ENCODE measurements at regions not wholly inside any gene's neighbourhood (a gene's known extent, or its start where the extent isn't known, plus 50 kb on each side); places are given as distances from the start of the nearest gene placed in this dataset.

DNA sequence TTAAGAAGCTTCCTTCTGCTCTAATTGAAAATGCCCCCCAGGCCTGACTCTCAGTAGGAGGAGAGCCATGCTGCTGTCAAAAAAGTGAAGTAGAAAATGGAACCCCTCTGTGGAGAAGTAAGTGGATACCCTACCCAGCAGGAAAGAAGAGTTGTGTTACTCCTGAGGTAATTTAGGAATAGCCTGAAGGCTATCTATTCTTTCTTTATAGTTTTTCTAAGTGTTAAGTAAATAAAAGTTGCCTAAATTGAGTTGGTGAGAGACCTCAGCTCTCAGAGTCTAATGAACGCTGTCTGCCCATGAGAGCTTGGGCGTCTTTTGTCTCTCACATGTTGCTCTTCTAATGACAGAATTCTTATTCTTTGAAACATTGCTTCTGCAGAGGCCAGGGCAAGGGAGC is 116.2 kb downstream of the NSUN3 start:
- no peak for DNase-seq

DNA sequence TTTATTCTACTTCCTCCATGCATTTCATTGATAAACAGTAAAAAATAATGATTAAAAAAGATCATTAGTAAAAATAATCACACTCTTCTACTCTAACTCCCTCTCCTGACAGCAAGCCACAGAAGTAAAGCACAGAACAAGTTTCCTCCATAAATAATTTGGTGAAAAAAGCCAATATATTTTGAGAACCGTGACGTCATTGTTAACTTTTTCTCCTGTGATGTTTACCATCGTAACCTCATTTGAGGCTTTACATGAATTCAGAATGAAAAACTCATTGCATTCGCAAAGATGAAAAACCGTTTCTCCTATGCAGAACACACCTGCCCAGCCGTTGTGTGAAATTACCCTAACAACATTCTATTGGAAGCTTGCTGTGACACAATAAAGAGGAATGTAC is 120.7 kb downstream of the NSUN3 start:
- DNase-seq: no peak

DNA sequence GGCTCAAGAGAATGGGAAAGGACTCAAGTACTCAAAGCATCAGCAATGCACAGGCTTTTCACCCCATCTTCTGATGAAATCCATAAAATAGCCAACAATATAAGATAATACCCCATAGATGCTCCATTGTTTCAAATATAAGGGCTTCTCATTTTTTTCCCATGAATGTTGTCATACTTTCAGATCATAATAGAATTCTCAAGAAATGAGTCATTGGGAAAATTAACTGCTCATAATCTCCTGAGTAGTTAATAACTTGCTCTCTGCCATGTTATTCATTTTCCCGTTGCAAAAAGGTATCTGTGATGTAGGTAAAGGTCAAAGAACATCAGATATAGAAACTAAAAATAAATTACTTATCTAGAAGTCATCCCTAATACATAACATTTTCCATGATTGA is 121.9 kb downstream of the NSUN3 start:
- no peak for DNase-seq

DNA sequence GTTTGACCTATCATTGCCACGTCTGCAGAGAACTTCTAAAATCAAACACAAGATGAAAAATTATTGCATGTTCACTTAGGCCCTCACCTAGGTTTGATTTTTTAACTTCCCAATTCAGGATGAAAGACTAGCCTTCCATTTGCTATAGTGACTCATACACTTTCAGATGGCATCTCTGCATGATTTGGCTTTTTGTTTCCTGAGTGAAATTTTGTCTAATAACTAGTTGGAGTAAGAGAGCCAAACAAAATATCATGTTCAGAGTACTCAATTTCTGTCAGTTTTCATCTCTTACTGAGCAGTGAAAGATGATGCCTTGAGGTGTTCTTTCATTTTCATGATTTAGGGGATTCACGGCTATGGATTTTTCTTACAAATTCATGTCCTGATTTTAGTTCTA is 122.9 kb downstream of the NSUN3 start:
- no peak for DNase-seq

DNA sequence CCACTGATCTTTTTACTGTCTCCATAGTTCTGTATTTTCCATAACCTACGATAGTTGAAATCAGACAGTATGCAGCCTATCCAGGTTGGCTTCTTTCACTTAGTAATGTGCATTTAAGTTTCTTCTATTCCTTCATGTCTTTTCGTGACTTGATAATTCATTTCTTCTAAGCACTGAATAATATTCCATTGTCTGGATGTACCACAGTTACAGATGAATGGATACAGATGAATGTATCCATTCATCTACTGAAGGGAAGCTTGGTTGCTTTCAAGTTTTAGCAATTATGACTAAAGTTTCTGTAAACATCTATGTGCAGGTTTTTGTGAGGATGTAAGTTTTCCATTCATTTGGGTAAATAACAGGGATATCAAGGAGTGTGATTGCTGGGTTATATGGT is 124.8 kb downstream of the NSUN3 start:
- DNase-seq: no peak

DNA sequence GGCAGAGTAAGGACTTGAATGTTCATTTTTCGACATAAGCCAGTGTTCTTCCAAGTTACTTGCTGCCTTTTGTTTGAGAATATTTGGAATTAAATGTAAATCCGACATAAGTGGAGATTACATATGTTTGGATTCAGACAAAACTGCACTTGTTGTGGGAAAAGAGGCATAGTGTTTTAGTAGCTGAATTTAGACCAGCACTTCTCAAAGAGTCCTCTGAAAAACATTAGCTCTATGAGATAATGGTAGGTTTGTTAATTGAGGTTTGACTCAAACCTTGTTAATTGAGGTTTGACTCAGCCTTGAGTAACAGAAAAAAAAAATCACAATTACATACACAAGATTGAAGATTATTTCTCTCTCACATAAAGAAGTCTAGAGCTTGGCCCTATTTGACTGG is 132.5 kb downstream of the NSUN3 start:
- DNase-seq: no peak

DNA sequence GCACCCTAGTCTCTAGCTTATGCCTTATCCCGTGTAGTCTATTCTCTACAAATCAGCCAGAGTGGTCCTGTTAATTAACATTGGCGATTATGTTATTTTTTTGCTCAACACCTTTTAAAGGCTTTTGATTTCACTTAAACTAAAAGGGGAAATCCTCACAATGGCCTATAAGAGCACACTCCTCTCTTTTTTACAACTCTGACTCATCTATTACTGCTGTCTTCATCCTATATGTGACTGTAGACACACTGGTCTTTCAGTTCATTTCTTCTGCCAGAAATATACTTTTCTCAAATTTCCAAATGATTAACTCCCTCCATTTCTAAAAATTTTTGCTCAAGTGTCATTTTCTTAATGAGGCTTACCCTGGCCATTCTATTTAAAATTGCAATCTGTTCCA is 143.4 kb downstream of the NSUN3 start:
- DNase-seq: no peak

DNA sequence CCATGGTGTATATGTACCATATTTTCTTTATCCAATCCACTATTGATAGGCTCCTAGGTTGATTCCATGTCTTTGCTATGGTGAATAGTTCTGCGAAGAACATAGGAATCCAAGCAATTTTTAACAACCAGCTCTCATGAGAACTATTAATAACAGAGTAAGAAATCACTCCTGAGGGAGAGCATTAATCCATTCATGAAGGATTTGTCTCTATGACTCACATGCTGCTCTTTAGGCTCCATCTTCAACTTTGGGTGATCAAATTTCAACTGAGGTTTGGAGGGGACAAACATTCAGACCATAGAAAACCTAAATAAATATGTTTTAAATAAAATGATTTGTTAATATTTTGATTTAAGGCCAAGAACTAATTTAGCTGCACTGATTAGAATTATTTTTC is 147.4 kb downstream of the NSUN3 start:
- DNase-seq: no peak

DNA sequence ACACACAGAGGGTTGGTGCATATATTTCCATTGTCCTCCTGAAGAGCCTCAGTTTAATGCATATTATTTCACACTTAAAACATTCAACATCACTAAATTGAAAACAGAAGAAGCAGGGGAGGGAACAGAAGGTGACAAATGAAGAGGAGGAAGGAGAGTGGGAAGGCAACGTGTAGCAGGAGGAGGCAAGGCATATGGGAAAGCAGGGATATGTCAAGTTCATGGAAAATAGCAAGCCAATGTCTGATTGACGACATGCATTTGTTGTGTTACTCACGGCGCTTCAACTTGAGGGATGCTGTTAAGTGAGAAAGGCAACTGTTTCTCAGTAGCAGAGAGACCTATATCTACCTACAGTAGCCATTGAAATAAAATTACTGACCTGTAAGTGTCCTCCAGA is 154.5 kb downstream of the NSUN3 start:
- no peak for DNase-seq

DNA sequence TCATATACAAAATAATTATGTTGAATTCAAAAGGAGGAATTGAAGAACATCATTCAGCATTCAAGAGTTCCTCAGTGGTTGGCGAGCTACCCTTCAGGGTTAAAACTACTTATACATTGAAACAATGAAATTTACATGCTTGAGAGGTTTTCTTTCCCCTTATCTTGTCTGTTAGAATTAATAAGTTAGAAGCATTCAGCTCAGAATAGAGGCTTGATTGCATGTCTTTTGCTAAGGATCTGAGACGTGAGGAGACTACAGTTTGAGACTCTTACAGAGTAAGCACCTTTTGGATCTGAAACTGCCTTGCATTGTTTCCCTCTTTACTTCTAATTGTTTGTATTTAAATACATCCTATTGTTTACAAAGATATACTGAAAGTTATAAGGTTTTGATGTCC is 157.6 kb downstream of the NSUN3 start:
- no peak for DNase-seq

DNA sequence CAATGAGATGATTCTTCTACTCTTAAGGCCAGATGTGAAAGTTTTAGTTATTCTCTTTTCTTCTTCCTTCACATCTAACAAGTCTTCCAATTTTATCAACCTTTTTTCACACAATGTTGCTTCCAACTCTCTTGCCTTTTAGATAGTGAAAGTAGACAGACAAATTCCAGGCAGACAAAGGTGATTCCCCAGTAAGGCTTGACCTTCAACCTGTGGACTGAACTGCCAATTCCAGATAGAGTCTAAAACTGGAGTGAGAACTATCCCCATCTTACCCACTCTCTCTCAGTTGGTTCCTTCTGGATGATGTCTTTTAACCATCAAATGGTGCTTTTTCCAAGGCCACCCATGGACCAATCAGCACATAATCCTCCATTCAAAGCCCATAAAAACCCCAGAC is 159.0 kb downstream of the NSUN3 start:
- DNase-seq: no peak

DNA sequence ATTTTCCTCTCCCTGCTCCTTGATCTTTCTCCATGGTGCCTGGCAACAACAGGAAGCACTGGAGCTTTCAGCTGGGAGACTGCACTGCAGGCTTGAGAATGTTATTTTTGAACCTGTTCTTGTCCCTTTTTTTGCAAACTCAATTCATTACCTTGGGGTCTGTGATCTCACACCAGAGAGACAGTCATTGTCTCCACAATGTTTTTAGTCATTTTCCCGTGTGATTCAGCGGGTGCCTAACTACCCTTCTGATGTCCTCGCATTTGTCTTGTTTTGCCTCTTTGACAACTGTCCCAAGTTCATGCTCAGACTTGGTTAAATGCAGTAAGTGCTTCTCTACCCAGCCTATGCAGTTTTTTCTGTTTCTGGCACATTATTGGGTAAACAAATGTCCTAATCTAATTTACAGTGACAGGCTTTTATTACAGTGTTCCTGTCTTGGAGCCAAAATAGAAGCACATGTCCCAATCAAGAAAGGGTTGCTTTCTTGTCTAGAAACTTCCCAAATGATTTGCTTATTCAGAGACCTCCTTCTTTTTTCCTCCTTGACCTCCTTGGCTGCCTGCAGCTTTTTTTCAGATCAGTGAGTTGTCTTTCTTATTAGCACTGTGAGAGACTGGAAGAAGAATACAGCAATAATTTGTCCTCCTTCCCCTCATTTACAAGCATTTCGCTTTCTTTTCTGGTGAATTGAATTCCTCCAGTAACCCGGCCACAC is 162.4 kb downstream of the NSUN3 start:
- DNase-seq: no peak

DNA sequence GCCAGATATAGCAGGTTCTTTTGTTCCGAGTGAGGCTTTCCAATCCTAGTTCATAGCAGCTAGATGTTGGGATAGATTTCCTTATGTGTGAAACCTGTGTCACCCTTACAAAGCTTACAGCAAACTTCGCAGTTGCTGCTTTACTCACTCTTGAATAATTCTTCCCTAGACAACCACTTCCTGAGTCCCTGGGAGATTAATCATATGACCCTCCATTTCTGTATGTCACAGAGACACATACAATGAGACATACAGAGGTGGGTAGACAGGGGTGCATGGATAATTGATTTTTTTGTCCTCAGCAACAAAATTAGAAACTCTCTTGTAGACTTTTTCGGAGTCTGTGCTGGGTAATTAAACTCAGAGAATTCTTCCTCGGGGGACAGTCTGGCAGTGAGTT is 163.2 kb downstream of the NSUN3 start:
- no peak for DNase-seq

DNA sequence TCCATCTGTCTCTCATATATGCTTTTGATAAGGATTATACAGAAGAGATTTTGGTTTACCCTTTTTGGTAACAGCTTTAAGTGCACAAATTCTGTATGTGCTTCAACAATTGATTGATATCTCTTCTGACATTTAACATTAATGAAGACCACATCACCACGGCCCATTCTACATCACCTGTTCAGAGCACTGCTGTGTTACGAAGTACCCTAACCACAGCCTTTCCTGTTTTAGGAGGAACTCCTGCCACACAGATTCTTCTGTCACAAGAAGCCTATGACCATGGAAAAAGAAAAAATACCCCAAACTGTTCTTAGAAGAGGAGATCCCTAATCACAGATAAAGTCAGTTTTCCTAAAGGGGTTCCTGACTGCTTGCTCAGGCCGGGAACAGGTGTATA is 170.1 kb downstream of the NSUN3 start:
- no peak for DNase-seq

DNA sequence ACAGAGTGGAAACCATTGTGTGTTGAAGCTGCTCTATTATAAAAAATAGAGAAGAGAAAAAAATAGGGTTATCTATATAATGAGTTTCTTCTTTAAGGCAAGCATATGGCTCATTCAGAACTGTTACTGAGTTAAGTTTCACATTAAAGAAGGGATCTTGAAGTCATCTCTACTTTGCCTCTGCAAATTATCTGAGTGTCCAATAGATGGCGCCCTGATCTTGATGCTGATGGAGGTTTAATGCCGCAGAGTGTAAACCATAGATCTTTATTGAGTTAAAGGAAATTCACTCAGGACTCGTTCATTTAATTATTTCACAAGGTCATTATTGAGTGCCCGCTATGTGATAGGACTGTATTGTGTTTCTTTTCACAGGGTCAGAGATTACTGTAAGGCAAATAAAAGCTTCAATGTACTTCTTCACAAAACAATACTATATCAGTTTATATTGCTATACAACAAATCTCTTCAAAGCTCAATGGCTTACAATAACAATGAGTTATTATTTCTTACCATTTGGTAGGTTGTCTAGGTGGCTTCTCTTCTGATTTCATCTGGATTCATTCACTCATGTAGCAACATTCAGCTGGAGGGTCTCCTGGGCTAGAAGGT is 171.4 kb downstream of the NSUN3 start:
- no peak for DNase-seq

DNA sequence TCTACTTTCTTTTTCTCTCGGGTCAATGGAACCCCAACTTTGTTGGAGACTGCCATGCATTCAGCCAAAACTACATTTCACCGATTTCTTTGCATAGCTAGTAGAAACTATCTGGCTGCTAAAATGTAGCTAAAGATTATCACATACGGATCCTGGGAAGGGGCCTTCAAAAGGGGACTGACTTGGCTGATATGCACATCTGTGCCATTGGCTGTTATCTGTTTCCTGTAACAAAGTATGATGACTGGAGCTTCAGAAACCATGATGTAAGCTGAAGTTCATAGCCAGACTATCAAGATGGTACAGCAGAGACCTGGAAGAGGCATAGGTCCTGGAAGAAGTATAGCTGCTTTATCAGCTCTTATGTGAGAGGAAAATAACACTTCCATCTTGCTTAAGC is 179.1 kb downstream of the NSUN3 start:
- DNase-seq: no peak

DNA sequence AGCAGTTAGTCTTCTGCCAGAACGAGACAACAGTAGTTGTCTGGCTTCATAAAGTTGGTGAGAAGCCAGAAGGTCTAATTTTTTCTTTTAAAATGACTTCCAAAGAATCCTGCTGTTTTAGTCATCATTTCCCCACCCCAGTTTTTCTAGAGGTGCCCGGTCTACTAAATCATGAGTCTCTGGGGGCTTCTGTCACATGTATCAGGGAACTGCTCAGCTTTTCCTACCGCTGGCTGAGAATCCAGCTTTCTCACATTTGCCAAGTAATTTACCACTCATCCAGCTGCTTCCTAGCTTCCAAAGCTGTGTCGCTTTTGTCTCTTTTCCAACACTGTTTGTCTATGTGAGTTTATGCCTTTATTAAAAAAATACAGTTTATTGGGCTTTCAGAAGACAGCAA is 183.3 kb downstream of the NSUN3 start:
- DNase-seq: no peak

DNA sequence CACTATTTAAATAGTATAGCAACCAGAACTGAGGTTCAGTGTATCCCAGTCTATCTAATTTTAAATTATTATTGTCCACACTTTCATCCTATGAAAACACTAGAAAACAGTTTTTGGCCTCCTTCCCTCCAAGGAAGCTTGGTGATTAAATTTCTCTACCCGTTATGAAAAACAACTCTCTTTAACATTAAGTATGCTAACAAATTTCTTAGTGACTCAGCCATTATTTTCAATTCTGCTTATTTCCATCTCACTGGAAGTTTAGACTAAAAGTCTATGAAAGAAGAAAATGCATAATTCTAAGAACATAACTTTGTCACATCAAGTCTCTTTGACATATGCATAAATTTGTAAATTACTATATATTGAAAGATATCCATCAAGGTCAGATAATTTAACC is 185.2 kb downstream of the NSUN3 start:
- DNase-seq: no peak

DNA sequence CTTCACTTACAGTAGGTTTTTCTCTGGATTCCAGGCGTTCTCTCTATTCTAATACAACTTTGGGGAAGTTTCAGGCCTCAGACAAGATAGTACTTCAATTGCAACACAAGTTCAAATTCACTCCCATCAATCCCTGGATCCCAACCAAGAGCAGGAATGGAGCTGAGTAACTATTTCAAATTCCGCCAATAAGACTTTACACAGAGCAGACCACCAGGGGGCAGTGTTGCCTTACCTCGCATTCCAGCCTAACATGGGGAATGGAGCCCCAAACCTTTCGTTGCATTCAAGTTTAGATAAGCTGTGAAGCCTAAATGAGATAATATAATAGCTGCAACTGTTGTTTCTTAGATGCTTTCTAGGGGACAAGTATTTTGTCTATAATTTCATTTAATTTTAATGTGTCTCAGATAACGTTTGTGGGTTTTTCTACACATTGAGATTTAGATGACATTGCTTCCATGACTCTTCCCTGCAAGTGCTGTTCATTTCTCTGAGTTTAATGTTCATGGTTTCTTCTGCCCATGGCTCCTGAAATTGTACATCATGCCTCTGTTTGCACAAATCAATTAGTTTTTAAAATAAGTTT is 186.7 kb downstream of the NSUN3 start:
- peak; percentile 48 for DNase-seq

DNA sequence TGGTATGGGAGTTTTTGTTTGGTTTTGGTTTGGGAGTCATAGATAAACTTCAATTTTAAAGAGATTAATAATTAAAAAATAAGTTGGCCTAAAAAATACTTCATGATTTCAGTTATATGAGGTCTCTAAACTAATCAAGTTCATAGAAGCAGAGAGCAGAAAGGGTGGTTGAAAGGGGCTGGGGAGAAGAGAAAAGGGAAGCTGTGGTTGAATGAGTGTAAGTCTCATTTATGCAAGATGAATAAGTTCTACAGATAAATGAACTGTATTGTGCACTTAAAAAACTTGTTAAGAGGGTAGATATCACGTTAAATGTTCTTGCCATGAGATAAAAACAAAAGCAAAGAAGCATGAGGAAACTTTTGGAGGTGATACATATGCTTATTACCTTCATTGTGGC is 188.7 kb downstream of the NSUN3 start:
- no peak for DNase-seq

DNA sequence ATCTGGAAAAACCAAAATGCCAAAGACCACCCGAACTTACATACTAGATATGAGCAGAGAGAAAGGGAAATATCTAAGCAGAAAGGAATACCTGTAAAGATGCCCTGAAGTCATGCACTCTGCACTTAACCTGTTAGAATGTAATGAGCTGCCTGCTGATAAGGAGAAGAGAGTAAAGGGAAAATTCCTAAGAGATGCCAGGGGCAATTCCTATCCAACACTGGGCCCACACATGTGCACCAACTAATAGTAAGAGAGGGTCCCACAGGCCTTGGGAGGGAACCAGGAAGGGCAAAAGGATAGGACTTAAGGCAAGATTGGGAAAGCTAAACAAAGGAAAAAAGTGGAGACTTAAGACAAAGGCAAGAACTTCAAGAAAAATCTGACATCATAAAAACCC is 189.5 kb downstream of the NSUN3 start:
- DNase-seq: no peak

DNA sequence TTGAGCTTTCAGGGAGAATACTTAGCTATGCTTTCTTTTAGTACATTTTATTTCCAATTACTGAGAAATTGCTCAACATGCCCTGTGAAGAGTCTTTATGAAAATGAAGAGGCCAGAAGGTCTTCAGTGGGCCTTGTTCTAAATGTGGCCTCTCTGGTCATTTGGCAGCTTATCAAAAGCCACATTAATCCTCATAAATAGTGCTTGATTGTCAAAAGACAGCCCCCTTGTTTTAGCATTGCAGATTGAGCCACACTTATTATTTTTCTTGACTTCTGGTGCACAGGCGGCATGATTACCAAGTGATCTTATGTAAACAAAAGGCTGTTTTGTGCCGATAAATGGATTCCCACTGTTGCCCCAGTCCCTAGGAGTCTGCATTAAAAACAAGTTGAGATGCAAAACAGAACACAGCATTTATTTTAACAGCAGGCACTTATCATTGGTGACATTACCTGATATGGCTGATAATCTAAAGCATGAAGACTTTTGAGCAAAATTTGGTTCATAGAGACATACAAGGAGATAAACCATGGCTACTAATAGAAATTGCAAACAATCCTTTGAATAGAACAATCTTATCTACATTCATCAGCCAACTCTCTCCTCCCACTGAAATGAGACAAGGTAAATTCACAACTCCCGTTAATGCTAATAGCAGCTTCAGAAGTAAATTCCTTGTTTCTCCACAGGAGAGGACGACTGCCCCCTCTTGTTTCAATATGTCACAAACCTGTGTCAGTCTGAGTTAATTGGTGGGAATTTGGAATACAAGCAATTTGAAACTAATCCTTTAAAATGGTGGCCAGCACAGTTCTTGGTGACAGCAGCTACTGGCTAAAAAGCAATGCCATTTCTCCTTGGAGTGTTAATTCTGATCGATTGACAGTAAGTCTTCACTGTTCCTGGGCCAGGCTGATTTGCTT is 194.3 kb downstream of the NSUN3 start:
- no peak for DNase-seq

DNA sequence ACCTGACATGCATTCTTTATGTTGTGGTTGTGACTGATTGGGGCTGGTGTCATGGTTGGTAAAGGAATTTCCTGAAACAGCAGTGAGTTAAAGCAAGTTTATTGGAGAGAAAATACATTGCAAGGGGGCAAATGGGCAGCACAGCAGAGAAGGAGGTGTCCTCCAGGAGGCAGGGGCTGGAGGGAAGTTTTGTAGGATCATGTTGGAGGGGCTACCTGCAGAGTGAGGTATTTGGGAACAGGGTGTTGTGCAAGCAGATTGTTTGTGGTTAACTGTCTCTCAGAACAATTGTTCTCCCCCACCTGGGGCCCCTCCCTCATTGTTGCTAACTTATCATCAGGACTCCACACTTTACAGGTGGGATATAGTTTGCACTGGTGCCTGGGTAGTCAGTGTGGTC is 196.0 kb downstream of the NSUN3 start:
- DNase-seq: no peak

DNA sequence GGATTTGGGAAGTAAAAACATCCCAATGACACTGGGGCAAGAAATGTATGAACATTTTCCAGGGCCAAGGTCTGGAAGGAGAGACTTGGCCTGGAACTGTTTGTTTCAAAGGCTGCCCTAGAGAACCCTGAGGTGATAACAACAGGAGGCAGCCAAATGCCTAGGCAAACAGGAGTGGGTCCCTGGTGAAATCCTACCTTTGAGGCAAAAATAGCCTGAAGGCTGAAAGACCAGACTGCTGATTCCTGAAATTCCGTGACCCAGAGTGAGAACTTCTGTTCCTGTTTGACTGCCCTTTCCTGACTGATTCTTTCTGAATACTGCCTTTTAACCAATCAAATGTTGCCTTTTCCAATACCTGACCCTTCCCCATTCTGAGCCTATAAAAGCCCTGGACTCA is 196.4 kb downstream of the NSUN3 start:
- DNase-seq: no peak
